ENCODE measurements at regions not wholly inside any gene's neighbourhood (a gene's known extent, or its start where the extent isn't known, plus 50 kb on each side); places are given as distances from the start of the nearest gene placed in this dataset.

DNA sequence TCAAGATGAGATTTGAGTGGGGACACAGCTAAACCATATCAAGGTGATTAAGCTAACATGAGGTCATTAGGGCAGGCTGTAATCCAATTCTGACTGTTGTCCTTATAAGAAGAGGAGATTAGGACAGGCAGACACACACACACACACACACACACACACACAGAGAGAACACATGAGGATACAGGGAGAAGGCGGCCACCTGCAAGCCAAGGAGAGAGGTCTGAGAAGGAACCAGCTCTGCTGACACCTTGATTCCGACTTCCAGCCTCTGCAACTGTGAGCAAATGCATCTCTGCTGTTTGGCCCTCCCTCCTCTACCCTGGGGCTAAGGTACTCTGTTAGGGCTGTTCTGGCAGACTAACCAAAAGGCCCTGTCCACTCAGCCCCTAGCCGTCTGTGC, 112.5 kb upstream of the GSC start:
- Histone ChIP-seq H3K27me3 (ENCODE audit: control insufficient read depth in 3 of 3, insufficient read depth in 3 of 3, low read depth in 1 of 3, low read length in 3 of 3) (no peaks in the 10 kb centered on the region), H3K4me1 (ENCODE audit: control insufficient read depth in 2 of 2, insufficient read depth in 1 of 2, low read depth in 1 of 2, low read length in 2 of 2) (no peaks in the 10 kb centered on the region), H3K4me3 (ENCODE audit: low read length in 2 of 2) (no peak overlapping the region)

GRCh38 chr14:94880876-94881275, 111.0 kb upstream of the GSC start:
- Histone ChIP-seq H4K8ac (ENCODE audit: low read depth, low read length) (no peak overlapping the region), H3K27me3 (ENCODE audit: control insufficient read depth in 3 of 3, insufficient read depth in 3 of 3, low read depth in 1 of 3, low read length in 3 of 3) (no peaks in the 10 kb centered on the region), H2BK5ac (ENCODE audit: low read length) (no peak overlapping the region), H3K9me3 (replicated peaks in 1 of 2; ENCODE audit: control insufficient read depth in 2 of 2, insufficient read depth in 1 of 2, low read depth in 1 of 2, low read length in 2 of 2) (peaks cover 0 to 6% of the 10 kb centered on the region in 2 donors), H3K4me1 (ENCODE audit: control insufficient read depth in 2 of 2, insufficient read depth in 1 of 2, low read depth in 1 of 2, low read length in 2 of 2) (peaks cover 0 to 2% of the 10 kb centered on the region in 2 donors), H3K9ac (ENCODE audit: low read depth, low read length, poor library complexity) (no peak overlapping the region), H3K4me3 (ENCODE audit: low read length in 2 of 2) (no peak overlapping the region), H4K91ac (ENCODE audit: low read depth, low read length, poor library complexity) (no peak overlapping the region), H2BK15ac (ENCODE audit: low read length) (no peak overlapping the region), H2BK120ac (ENCODE audit: low read depth, low read length) (no peak overlapping the region), H3K18ac (ENCODE audit: low read length) (no peak overlapping the region), H3K36me3 (replicated peaks in 1 of 2; ENCODE audit: control insufficient read depth in 2 of 2, insufficient read depth in 2 of 2, low read length in 2 of 2) (no peaks in the 10 kb centered on the region), H3K79me1 (ENCODE audit: low read depth, low read length) (no peaks in the 10 kb centered on the region), H2AK5ac (ENCODE audit: low read depth, low read length) (no peak overlapping the region), H2BK12ac (ENCODE audit: low read length) (no peak overlapping the region), H3K4me2 (ENCODE audit: insufficient read depth, low read length, poor library complexity, severe bottlenecking) (no peak overlapping the region), H3K4ac (ENCODE audit: low read length) (no peak overlapping the region), H3K14ac (ENCODE audit: low read length) (no peak overlapping the region), H3K23ac (ENCODE audit: low read depth, low read length, poor library complexity) (no peak overlapping the region), H3K27ac (replicated peaks; ENCODE audit: low read length) (no peak overlapping the region), H2AFZ (ENCODE audit: low read length) (no peak overlapping the region)
- no CpG with 5 or more reads among the region's 11 CpGs for WGBS, 2 donors (ENCODE audit: extremely low coverage in 2 of 2, insufficient read length in 2 of 2, insufficient replicate concordance in 1 of 2)
- DNase-seq (ENCODE audit: low spot score) = no peak

More for the DNA sequence above, 112.5 kb upstream of the GSC start:
- no peak overlapping the region for H4K91ac ChIP-seq (ENCODE audit: low read depth, low read length, poor library complexity)
- H2AFZ ChIP-seq (ENCODE audit: low read length) = no peak overlapping the region
- no peak overlapping the region for H3K4ac ChIP-seq (ENCODE audit: low read length)
- H3K18ac ChIP-seq (ENCODE audit: low read length) = no peak overlapping the region
- no peak overlapping the region for H3K27ac ChIP-seq (replicated peaks; ENCODE audit: low read length)
- no peak overlapping the region for H2AK5ac ChIP-seq (ENCODE audit: low read depth, low read length)
- peak overlapping the region; percentile 73 for H2BK120ac ChIP-seq (ENCODE audit: low read depth, low read length)
- no peak overlapping the region for H4K8ac ChIP-seq (ENCODE audit: low read depth, low read length)
- no CpG with 5 or more reads among the region's 3 CpGs for WGBS, 2 donors (ENCODE audit: extremely low coverage in 2 of 2, insufficient read length in 2 of 2, insufficient replicate concordance in 1 of 2)
- H3K23ac ChIP-seq (ENCODE audit: low read depth, low read length, poor library complexity) = no peak overlapping the region
- no peak overlapping the region for H3K14ac ChIP-seq (ENCODE audit: low read length)
- no peaks in the 10 kb centered on the region for H3K79me1 ChIP-seq (ENCODE audit: low read depth, low read length)
- peaks cover 0 to 6% of the 10 kb centered on the region in 2 donors for H3K9me3 ChIP-seq (replicated peaks in 1 of 2; ENCODE audit: control insufficient read depth in 2 of 2, insufficient read depth in 1 of 2, low read depth in 1 of 2, low read length in 2 of 2)
- H2BK5ac ChIP-seq (ENCODE audit: low read length) = no peak overlapping the region
- H2BK12ac ChIP-seq (ENCODE audit: low read length) = no peak overlapping the region
- no peaks in the 10 kb centered on the region for H3K36me3 ChIP-seq (replicated peaks in 1 of 2; ENCODE audit: control insufficient read depth in 2 of 2, insufficient read depth in 2 of 2, low read length in 2 of 2)
- H2BK15ac ChIP-seq (ENCODE audit: low read length) = no peak overlapping the region
- no peak overlapping the region for H3K9ac ChIP-seq (ENCODE audit: low read depth, low read length, poor library complexity)
- no peak overlapping the region for H3K4me2 ChIP-seq (ENCODE audit: insufficient read depth, low read length, poor library complexity, severe bottlenecking)
- no peak for DNase-seq (ENCODE audit: low spot score)

GRCh38 chr14:94880106-94880505, 110.2 kb upstream of the GSC start:
- no peak overlapping the region for H4K8ac ChIP-seq (ENCODE audit: low read depth, low read length)
- H4K91ac ChIP-seq (ENCODE audit: low read depth, low read length, poor library complexity) = no peak overlapping the region
- no peaks in the 10 kb centered on the region for H3K79me1 ChIP-seq (ENCODE audit: low read depth, low read length)
- H3K14ac ChIP-seq (ENCODE audit: low read length) = no peak overlapping the region
- H3K23ac ChIP-seq (ENCODE audit: low read depth, low read length, poor library complexity) = no peak overlapping the region
- no peak overlapping the region for H2BK120ac ChIP-seq (ENCODE audit: low read depth, low read length)
- no peak overlapping the region for H2AK5ac ChIP-seq (ENCODE audit: low read depth, low read length)
- H3K27ac ChIP-seq (replicated peaks; ENCODE audit: low read length) = no peak overlapping the region
- H3K4me2 ChIP-seq (ENCODE audit: insufficient read depth, low read length, poor library complexity, severe bottlenecking) = no peak overlapping the region
- no CpG with 5 or more reads among the region's 5 CpGs for WGBS, 2 donors (ENCODE audit: extremely low coverage in 2 of 2, insufficient read length in 2 of 2, insufficient replicate concordance in 1 of 2)
- no peaks in the 10 kb centered on the region for H3K27me3 ChIP-seq (ENCODE audit: control insufficient read depth in 3 of 3, insufficient read depth in 3 of 3, low read depth in 1 of 3, low read length in 3 of 3)
- no peak overlapping the region for H2BK12ac ChIP-seq (ENCODE audit: low read length)
- H3K4ac ChIP-seq (ENCODE audit: low read length) = no peak overlapping the region
- no peak overlapping the region for H3K9ac ChIP-seq (ENCODE audit: low read depth, low read length, poor library complexity)
- peaks cover 0 to 2% of the 10 kb centered on the region in 2 donors for H3K4me1 ChIP-seq (ENCODE audit: control insufficient read depth in 2 of 2, insufficient read depth in 1 of 2, low read depth in 1 of 2, low read length in 2 of 2)
- H3K18ac ChIP-seq (ENCODE audit: low read length) = no peak overlapping the region
- no peak overlapping the region for H2BK5ac ChIP-seq (ENCODE audit: low read length)
- no peak overlapping the region for H2AFZ ChIP-seq (ENCODE audit: low read length)
- peaks cover 0 to 6% of the 10 kb centered on the region in 2 donors for H3K9me3 ChIP-seq (replicated peaks in 1 of 2; ENCODE audit: control insufficient read depth in 2 of 2, insufficient read depth in 1 of 2, low read depth in 1 of 2, low read length in 2 of 2)
- DNase-seq (ENCODE audit: low spot score) = no peak
- no peak overlapping the region for H3K4me3 ChIP-seq (ENCODE audit: low read length in 2 of 2)
- H2BK15ac ChIP-seq (ENCODE audit: low read length) = no peak overlapping the region
- H3K36me3 ChIP-seq (replicated peaks in 1 of 2; ENCODE audit: control insufficient read depth in 2 of 2, insufficient read depth in 2 of 2, low read length in 2 of 2) = no peaks in the 10 kb centered on the region

- no peak overlapping the region for H2BK12ac ChIP-seq (ENCODE audit: low read length)
- H4K8ac ChIP-seq (ENCODE audit: low read depth, low read length) = no peak overlapping the region
- H3K4ac ChIP-seq (ENCODE audit: low read length) = no peak overlapping the region
- H3K14ac ChIP-seq (ENCODE audit: low read length) = no peak overlapping the region
- no peak overlapping the region for H2BK120ac ChIP-seq (ENCODE audit: low read depth, low read length)
- peaks cover 0 to 6% of the 10 kb centered on the region in 2 donors for H3K9me3 ChIP-seq (replicated peaks in 1 of 2; ENCODE audit: control insufficient read depth in 2 of 2, insufficient read depth in 1 of 2, low read depth in 1 of 2, low read length in 2 of 2)
- H3K23ac ChIP-seq (ENCODE audit: low read depth, low read length, poor library complexity) = no peak overlapping the region
- H2BK15ac ChIP-seq (ENCODE audit: low read length) = no peak overlapping the region
- no peak overlapping the region for H3K4me3 ChIP-seq (ENCODE audit: low read length in 2 of 2)
- H3K4me2 ChIP-seq (ENCODE audit: insufficient read depth, low read length, poor library complexity, severe bottlenecking) = no peak overlapping the region
- H4K91ac ChIP-seq (ENCODE audit: low read depth, low read length, poor library complexity) = no peak overlapping the region
- H3K36me3 ChIP-seq (replicated peaks in 1 of 2; ENCODE audit: control insufficient read depth in 2 of 2, insufficient read depth in 2 of 2, low read length in 2 of 2) = no peaks in the 10 kb centered on the region
- no peak overlapping the region for H2BK5ac ChIP-seq (ENCODE audit: low read length)
- H3K9ac ChIP-seq (ENCODE audit: low read depth, low read length, poor library complexity) = no peak overlapping the region
- no peak for DNase-seq (ENCODE audit: low spot score)
- H3K27ac ChIP-seq (replicated peaks; ENCODE audit: low read length) = no peak overlapping the region
- no peak overlapping the region for H3K18ac ChIP-seq (ENCODE audit: low read length)
- H2AFZ ChIP-seq (ENCODE audit: low read length) = no peak overlapping the region
- no peaks in the 10 kb centered on the region for H3K79me1 ChIP-seq (ENCODE audit: low read depth, low read length)
- H3K4me1 ChIP-seq (ENCODE audit: control insufficient read depth in 2 of 2, insufficient read depth in 1 of 2, low read depth in 1 of 2, low read length in 2 of 2) = peaks cover 0 to 2% of the 10 kb centered on the region in 2 donors
- no peak overlapping the region for H2AK5ac ChIP-seq (ENCODE audit: low read depth, low read length)
- WGBS, 2 donors (ENCODE audit: extremely low coverage in 2 of 2, insufficient read length in 2 of 2, insufficient replicate concordance in 1 of 2) = no CpG with 5 or more reads among the region's 5 CpGs
- H3K27me3 ChIP-seq (ENCODE audit: control insufficient read depth in 3 of 3, insufficient read depth in 3 of 3, low read depth in 1 of 3, low read length in 3 of 3) = no peaks in the 10 kb centered on the region
Observed at GRCh38 chr14:94879537-94879936, 109.6 kb upstream of the GSC start.

All from neuronal stem cell (in vitro differentiated cells).